ENCODE measurements at regions not wholly inside any gene's neighbourhood (a gene's known extent, or its start where the extent isn't known, plus 50 kb on each side); places are given as distances from the start of the nearest gene placed in this dataset.

- intact Hi-C loops (cut with micrococcal nuclease): no loop called here
- no peak for TF ChIP-seq EZH2 (IDR thresholded peaks at IDR 0.05; ENCODE audit: borderline replicate concordance, insufficient read depth, low read depth, low read length, poor library complexity, severe bottlenecking)
- TF ChIP-seq CTCF (IDR thresholded peaks at IDR 0.05): no peak
- no peak overlapping the region for H3K27ac Mint-ChIP-seq
- CTCF ChIA-PET: interaction anchor here (0.7 kb wide), 1 partner anchor 30 kb away, joined by 4 read pairs; no protein-coding TSS in a partner anchor
- Histone ChIP-seq H3K4me2 (replicated peaks; ENCODE audit: low read depth, low read length, poor library complexity, severe bottlenecking) (no peak overlapping the region), H3K4me1 (ENCODE audit: control insufficient read depth in 2 of 2, insufficient read depth in 2 of 2, low read length in 2 of 2) (no peaks in the 10 kb centered on the region), H3K4me3 (ENCODE audit: control extremely low read depth in 1 of 5, extremely low read depth in 1 of 5, insufficient read depth in 1 of 5, low read depth in 2 of 5, low read length in 4 of 5) (no peak overlapping the region), H3K9me3 (ENCODE audit: control extremely low read depth in 1 of 3, control insufficient read depth in 2 of 3, insufficient read depth in 1 of 3, low read length in 2 of 3) (peaks cover 0 to 1% (median 0%) of the 10 kb centered on the region in 3 donors), H3K79me2 (ENCODE audit: control insufficient read depth, insufficient read depth, low read length) (no peaks in the 10 kb centered on the region), H3K36me3 (replicated peaks in 1 of 2; ENCODE audit: control extremely low read depth in 1 of 2, control insufficient read depth in 1 of 2, extremely low read depth in 1 of 2, insufficient read depth in 2 of 2, low read length in 1 of 2) (no peaks in the 10 kb centered on the region), H2AFZ (ENCODE audit: insufficient read depth, low read depth, low read length, poor library complexity, severe bottlenecking) (no peak overlapping the region), H3K27me3 (replicated peaks in 1 of 4; ENCODE audit: control extremely low read depth in 1 of 4, control insufficient read depth in 3 of 4, insufficient read depth in 4 of 4, low read length in 3 of 4) (peaks cover 0 to 3% (median 0%) of the 10 kb centered on the region in 4 experiments), H3K9ac (ENCODE audit: low read length) (no peak overlapping the region), H3K27ac (ENCODE audit: low read length in 2 of 2) (no peak overlapping the region), H4K20me1 (ENCODE audit: control insufficient read depth, insufficient read depth, low read length, poor library complexity, severe bottlenecking) (no peaks in the 10 kb centered on the region)
- H3K4me3 Mint-ChIP-seq: no peak overlapping the region
- DNase-seq (no peak), ATAC-seq (ENCODE audit: low read depth) (no peak)
- no peaks in the 10 kb centered on the region for H3K4me1 Mint-ChIP-seq
- H3K27me3 Mint-ChIP-seq: peaks cover 7% of the 10 kb centered on the region
- H3K9me3 Mint-ChIP-seq (ENCODE audit: insufficient read depth): no peaks in the 10 kb centered on the region
- WGBS (ENCODE audit: insufficient coverage): 86% methylated on average over 1 of the region's 2 CpGs
- POLR2A ChIA-PET: no interaction called here
These were observed 71.7 kb upstream of the LIMCH1 start for GRCh38 chr4:41466249-41466648.

GRCh38 chr4:41468122-41468521 lies 69.8 kb upstream of the LIMCH1 start:
- H3K4me3 ChIP-seq (ENCODE audit: control extremely low read depth in 1 of 5, extremely low read depth in 1 of 5, insufficient read depth in 1 of 5, low read depth in 2 of 5, low read length in 4 of 5): no peak overlapping the region
- H3K4me2 ChIP-seq (replicated peaks; ENCODE audit: low read depth, low read length, poor library complexity, severe bottlenecking): no peak overlapping the region
- intact Hi-C loops (cut with micrococcal nuclease): no loop called here
- ChIA-PET CTCF (no interaction called here), POLR2A (no interaction called here)
- ATAC-seq (ENCODE audit: low read depth): no peak
- no CpG with 5 or more reads among the region's 1 CpG for WGBS (ENCODE audit: insufficient coverage)
- no peak overlapping the region for H3K27ac Mint-ChIP-seq
- no peak for DNase-seq
- peaks cover 7% of the 10 kb centered on the region for H3K27me3 Mint-ChIP-seq
- no peak for TF ChIP-seq EZH2 (IDR thresholded peaks at IDR 0.05; ENCODE audit: borderline replicate concordance, insufficient read depth, low read depth, low read length, poor library complexity, severe bottlenecking)
- no peak for TF ChIP-seq CTCF (IDR thresholded peaks at IDR 0.05)
- H3K27me3 ChIP-seq (replicated peaks in 1 of 4; ENCODE audit: control extremely low read depth in 1 of 4, control insufficient read depth in 3 of 4, insufficient read depth in 4 of 4, low read length in 3 of 4): peaks cover 0 to 3% (median 0%) of the 10 kb centered on the region in 4 experiments
- H2AFZ ChIP-seq (ENCODE audit: insufficient read depth, low read depth, low read length, poor library complexity, severe bottlenecking): no peak overlapping the region
- no peak overlapping the region for H3K27ac ChIP-seq (ENCODE audit: low read length in 2 of 2)
- no peaks in the 10 kb centered on the region for H3K9me3 Mint-ChIP-seq (ENCODE audit: insufficient read depth)
- H4K20me1 ChIP-seq (ENCODE audit: control insufficient read depth, insufficient read depth, low read length, poor library complexity, severe bottlenecking): no peaks in the 10 kb centered on the region
- H3K79me2 ChIP-seq (ENCODE audit: control insufficient read depth, insufficient read depth, low read length): no peaks in the 10 kb centered on the region
- no peaks in the 10 kb centered on the region for H3K4me1 ChIP-seq (ENCODE audit: control insufficient read depth in 2 of 2, insufficient read depth in 2 of 2, low read length in 2 of 2)
- no peaks in the 10 kb centered on the region for H3K4me1 Mint-ChIP-seq
- H3K36me3 ChIP-seq (replicated peaks in 1 of 2; ENCODE audit: control extremely low read depth in 1 of 2, control insufficient read depth in 1 of 2, extremely low read depth in 1 of 2, insufficient read depth in 2 of 2, low read length in 1 of 2): no peaks in the 10 kb centered on the region
- no peak overlapping the region for H3K9ac ChIP-seq (ENCODE audit: low read length)
- peaks cover 0 to 1% (median 0%) of the 10 kb centered on the region in 3 donors for H3K9me3 ChIP-seq (ENCODE audit: control extremely low read depth in 1 of 3, control insufficient read depth in 2 of 3, insufficient read depth in 1 of 3, low read length in 2 of 3)
- H3K4me3 Mint-ChIP-seq: no peak overlapping the region

Data from B cell (primary cell).